HG02970 (cell line): ENCODE measurements at regions not wholly inside any gene's neighbourhood (a gene's known extent, or its start where the extent isn't known, plus 50 kb on each side); places are given as distances from the start of the nearest gene placed in this dataset.

Experiments used
- ATAC-seq: cut with Tn5 transposase; IDR thresholded peaks from one replicate; pipeline ENCODE4 v1.9.1; 2021; ENCODE audit warnings: mild to moderate bottlenecking, moderate library complexity, moderate number of reproducible peaks; ENCODE audit not compliant: unreplicated experiment, low FRiP score

- no peak for ATAC-seq
Measured at GRCh38 chr1:25083481-25084345, 148.6 kb downstream of the SYF2 start.

GRCh38 chr1:25082995-25083394, 149.3 kb downstream of the SYF2 start:
- ATAC-seq = no peak

GRCh38 chr1:25082216-25082899, 149.9 kb downstream of the SYF2 start:
- ATAC-seq = no peak

- ATAC-seq = no peak
Measured at GRCh38 chr1:25081496-25081895, 150.8 kb downstream of the SYF2 start.

GRCh38 chr1:25080294-25081209, 150.5 kb upstream of the RUNX3 start:
- no peak for ATAC-seq

GRCh38 chr1:25079048-25079447, 149.0 kb upstream of the RUNX3 start:
- ATAC-seq = no peak

- ATAC-seq = no peak
Measured at GRCh38 chr1:25074351-25075227, 144.5 kb upstream of the RUNX3 start.

GRCh38 chr1:25073640-25074270, 143.7 kb upstream of the RUNX3 start:
- ATAC-seq = no peak

GRCh38 chr1:25072461-25072860, 142.4 kb upstream of the RUNX3 start:
- ATAC-seq = no peak

- no peak for ATAC-seq
Measured at GRCh38 chr1:25068829-25069228, 138.8 kb upstream of the RUNX3 start.

GRCh38 chr1:25068316-25068715, 138.2 kb upstream of the RUNX3 start:
- no peak for ATAC-seq

- no peak for ATAC-seq
Measured at GRCh38 chr1:25067518-25068251, 137.6 kb upstream of the RUNX3 start.

- no peak for ATAC-seq
Measured at GRCh38 chr1:25066731-25067517, 136.8 kb upstream of the RUNX3 start.

GRCh38 chr1:25066256-25066655, 136.2 kb upstream of the RUNX3 start:
- ATAC-seq = no peak

GRCh38 chr1:25065795-25066238, 135.7 kb upstream of the RUNX3 start:
- ATAC-seq = no peak

GRCh38 chr1:25065321-25065721, 135.2 kb upstream of the RUNX3 start:
- ATAC-seq = no peak

GRCh38 chr1:25064465-25065240, 134.6 kb upstream of the RUNX3 start:
- ATAC-seq = no peak
